Lung (tissue), 11 donors: ENCODE measurements at regions not wholly inside any gene's neighbourhood (a gene's known extent, or its start where the extent isn't known, plus 50 kb on each side); places are given as distances from the start of the nearest gene placed in this dataset.

Experiments
- ATAC-seq: fragments of 200-7000 bp; cut with Tn5 transposase; one replicate; pipeline ENCODE4 v1.9.1; 2020; ENCODE audit warnings: moderate number of reproducible peaks; ENCODE audit not compliant: insufficient read depth, low FRiP score
- DNase-seq, 3 donors: peaks; one replicate each; pipeline ENCODE4 v3.0.0-alpha.2; 2013 to 2017
- H3K27ac ChIP-seq, 2 donors: one replicate each; pipeline ENCODE4 v1.5.1; 2013; ENCODE audit warnings: mild to moderate bottlenecking in 2 of 2, moderate library complexity in 2 of 2, control low read depth in 1 of 2, inconsistent platforms in 1 of 2, low read depth in 1 of 2, low read length in 1 of 2
- H3K27me3 ChIP-seq, 3 donors: one replicate each; pipeline ENCODE4 v1.5.1; 2013; ENCODE audit warnings: low read length in 2 of 3; ENCODE audit not compliant: control insufficient read depth in 3 of 3, insufficient read depth in 3 of 3
- H3K36me3 ChIP-seq, 4 donors: one replicate each; pipeline ENCODE4 v1.5.1; 2013; ENCODE audit warnings: low read length in 4 of 4, mild to moderate bottlenecking in 1 of 4, moderate library complexity in 1 of 4; ENCODE audit not compliant: control insufficient read depth in 4 of 4, insufficient read depth in 4 of 4
- H3K4me1 ChIP-seq, 5 donors: one replicate each; pipeline ENCODE4 v1.5.1; 2013; ENCODE audit warnings: low read length in 5 of 5, mild to moderate bottlenecking in 2 of 5, moderate library complexity in 1 of 5; ENCODE audit not compliant: control insufficient read depth in 5 of 5, insufficient read depth in 5 of 5
- H3K4me3 ChIP-seq: one replicate; pipeline ENCODE4 v1.5.1; 2013; ENCODE audit warnings: mild to moderate bottlenecking, control low read depth, moderate library complexity
- H3K9ac ChIP-seq, 2 donors: one replicate each; pipeline ENCODE4 v1.5.1; 2013; ENCODE audit warnings: low read length in 2 of 2, control low read depth in 1 of 2; ENCODE audit not compliant: insufficient read depth in 1 of 2
- H3K9me3 ChIP-seq, 4 donors: one replicate each; pipeline ENCODE4 v1.5.1; 2013; ENCODE audit warnings: low read length in 3 of 4, mild to moderate bottlenecking in 1 of 4, moderate library complexity in 1 of 4; ENCODE audit not compliant: control insufficient read depth in 4 of 4, insufficient read depth in 3 of 4
- CTCF ChIP-seq: IDR thresholded peaks from 2 replicates; pipeline ENCODE4 v1.5.1; 2012; ENCODE audit warnings: mild to moderate bottlenecking; ENCODE audit errors: control extremely low read depth, extremely low read depth
- WGBS, 2 donors: extraction: QIAGEN DNeasy Blood & Tissue Kit; methylation state at CpG; one replicate each; pipeline ENCODE4 v1.1.7; 2013; 5-methylcytosine and 5-hydroxymethylcytosine counted together
- donor health status: control.
- donor health status: control.
- donor health status: Bipolar disorder and iron deficiency.
- donor health status: healthy.
- donor health status: DM: yes; HTN: yes; CAD: no.

GRCh38 chr14:51540364-51540763 is 111.3 kb upstream of the FRMD6 start:
- peaks cover 0 to 11% (median 0%) of the 10 kb centered on the region in 5 donors for H3K4me1 ChIP-seq
- no peak for DNase-seq
- no peaks in the 10 kb centered on the region for H3K36me3 ChIP-seq
- H3K27ac ChIP-seq = no peak overlapping the region
- WGBS, 2 donors = 92 to 97% methylated on average over 3 of the region's 3 CpGs
- H3K27me3 ChIP-seq = no peaks in the 10 kb centered on the region
- H3K9ac ChIP-seq = no peak overlapping the region
- TF ChIP-seq CTCF = no peak
- ATAC-seq = no peak
- peaks cover 0 to 4% (median 3%) of the 10 kb centered on the region in 4 donors for H3K9me3 ChIP-seq
- H3K4me3 ChIP-seq = no peak overlapping the region

GRCh38 chr14:51544471-51544870 is 107.2 kb upstream of the FRMD6 start:
- ATAC-seq = no peak

GRCh38 chr14:51544901-51545300 is 106.8 kb upstream of the FRMD6 start:
- Histone ChIP-seq H3K9ac (no peak overlapping the region), H3K27me3 (no peaks in the 10 kb centered on the region), H3K4me1 (peaks cover 0 to 35% (median 3%) of the 10 kb centered on the region in 5 donors), H3K27ac (no peak overlapping the region), H3K36me3 (no peaks in the 10 kb centered on the region), H3K9me3 (no peaks in the 10 kb centered on the region), H3K4me3 (no peak overlapping the region)
- peak in 1 of 3 donors; percentile 19 for DNase-seq
- TF ChIP-seq CTCF = no peak
- no peak for ATAC-seq
- WGBS, 2 donors = 77 to 82% methylated on average over 3 of the region's 3 CpGs

More at GRCh38 chr14:51544471-51544870, 107.2 kb upstream of the FRMD6 start:
- Histone ChIP-seq H3K27ac (no peak overlapping the region), H3K4me1 (peaks cover 0 to 35% (median 3%) of the 10 kb centered on the region in 5 donors), H3K9ac (no peak overlapping the region), H3K36me3 (no peaks in the 10 kb centered on the region), H3K9me3 (no peaks in the 10 kb centered on the region), H3K27me3 (no peaks in the 10 kb centered on the region), H3K4me3 (no peak overlapping the region)
- WGBS, 2 donors = 60 to 70% methylated on average over 4 of the region's 4 CpGs
- DNase-seq = peak in 2 of 3 donors; percentile 75 to 77
- no peak for TF ChIP-seq CTCF

- 80 to 87% methylated on average over 3 of the region's 3 CpGs for WGBS, 2 donors
- Histone ChIP-seq H3K9ac (no peak overlapping the region), H3K4me3 (no peak overlapping the region), H3K36me3 (no peaks in the 10 kb centered on the region), H3K4me1 (peaks cover 0 to 35% (median 3%) of the 10 kb centered on the region in 5 donors), H3K27ac (no peak overlapping the region), H3K27me3 (no peaks in the 10 kb centered on the region), H3K9me3 (no peaks in the 10 kb centered on the region)
- DNase-seq = no peak
- ATAC-seq = no peak
- TF ChIP-seq CTCF = no peak
Measured at GRCh38 chr14:51545396-51545795, 106.3 kb upstream of the FRMD6 start.
